H9 (cell line): ENCODE measurements at regions not wholly inside any gene's neighbourhood (a gene's known extent, or its start where the extent isn't known, plus 50 kb on each side); places are given as distances from the start of the nearest gene placed in this dataset.

Experiments
- DNase-seq: peaks from one replicate; pipeline ENCODE4 v3.0.0-alpha.2; 2017
- H2AFZ ChIP-seq: one replicate; pipeline ENCODE4 v1.6.1; 2013; ENCODE audit warnings: mild to moderate bottlenecking, low read length, control low read depth, moderate library complexity
- H2AK5ac ChIP-seq: 2 replicates; pipeline ENCODE4 v1.6.1; 2013; ENCODE audit warnings: low read length, control low read depth, mixed read lengths; ENCODE audit not compliant: insufficient read length
- H2BK120ac ChIP-seq: one replicate; pipeline ENCODE4 v1.6.1; 2013; ENCODE audit warnings: low read depth, mild to moderate bottlenecking, low read length, control low read depth, inconsistent platforms; ENCODE audit not compliant: poor library complexity, severe bottlenecking
- H2BK12ac ChIP-seq: 2 replicates; pipeline ENCODE4 v1.6.1; 2013; ENCODE audit warnings: low read length, control low read depth, mixed read lengths, low read depth; ENCODE audit not compliant: insufficient read length
- H2BK15ac ChIP-seq: 2 replicates; pipeline ENCODE4 v1.6.1; 2013; ENCODE audit warnings: low read depth, low read length, control low read depth
- H2BK20ac ChIP-seq: one replicate; pipeline ENCODE4 v1.6.1; 2013; ENCODE audit warnings: low read depth, mild to moderate bottlenecking, low read length, control low read depth, inconsistent platforms; ENCODE audit not compliant: poor library complexity, severe bottlenecking
- H2BK5ac ChIP-seq: 2 replicates; pipeline ENCODE4 v1.6.1; 2013; ENCODE audit warnings: low read length, control low read depth, mixed read lengths; ENCODE audit not compliant: insufficient read length
- H3K14ac ChIP-seq: 2 replicates; pipeline ENCODE4 v1.6.1; 2013; ENCODE audit warnings: low read length, control low read depth; ENCODE audit not compliant: insufficient read depth
- H3K18ac ChIP-seq: 2 replicates; pipeline ENCODE4 v1.6.1; 2013; ENCODE audit warnings: low read depth, mild to moderate bottlenecking, mixed read lengths, low read length, control low read depth; ENCODE audit not compliant: insufficient read length
- H3K23ac ChIP-seq: 2 replicates; pipeline ENCODE4 v1.6.1; 2013; ENCODE audit warnings: low read length, control low read depth, mixed read lengths, low read depth; ENCODE audit not compliant: insufficient read length
- H3K23me2 ChIP-seq: 2 replicates; pipeline ENCODE4 v1.6.1; 2013; ENCODE audit warnings: low read depth, mild to moderate bottlenecking, mixed read lengths, low read length, control low read depth; ENCODE audit not compliant: insufficient read length, poor library complexity, severe bottlenecking
- H3K27ac ChIP-seq: 2 replicates; pipeline ENCODE4 v1.5.1; 2013; ENCODE audit warnings: low read length, control low read depth, mixed read lengths, low read depth; ENCODE audit not compliant: insufficient read length
- H3K27me3 ChIP-seq: 2 replicates; pipeline ENCODE4 v1.6.1; 2013; ENCODE audit warnings: low read length, control low read depth, inconsistent platforms; ENCODE audit not compliant: insufficient read depth
- H3K4ac ChIP-seq: 2 replicates; pipeline ENCODE4 v1.6.1; 2013; ENCODE audit warnings: low read depth, mild to moderate bottlenecking, control low read depth, inconsistent platforms, low read length, moderate library complexity
- H3K4me1 ChIP-seq: 2 replicates; pipeline ENCODE4 v1.6.1; 2013; ENCODE audit warnings: low read length, control low read depth, inconsistent platforms; ENCODE audit not compliant: insufficient read depth
- H3K4me2 ChIP-seq: 2 replicates; pipeline ENCODE4 v1.6.1; 2013; ENCODE audit warnings: low read length, control low read depth, mixed read lengths; ENCODE audit not compliant: insufficient read length, insufficient read depth
- H3K56ac ChIP-seq: 2 replicates; pipeline ENCODE4 v1.6.1; 2013; ENCODE audit warnings: low read depth, mild to moderate bottlenecking, mixed read lengths, low read length, control low read depth; ENCODE audit not compliant: insufficient read length
- H3K79me1 ChIP-seq: 2 replicates; pipeline ENCODE4 v1.6.1; 2013; ENCODE audit warnings: low read depth, mild to moderate bottlenecking, moderate library complexity, low read length, control low read depth, inconsistent platforms; ENCODE audit not compliant: insufficient read depth, poor library complexity, severe bottlenecking
- H3K79me2 ChIP-seq: 2 replicates; pipeline ENCODE4 v1.6.1; 2013; ENCODE audit warnings: low read length, control low read depth, inconsistent platforms; ENCODE audit not compliant: insufficient read depth
- H3K9ac ChIP-seq: 2 replicates; pipeline ENCODE4 v1.6.1; 2013; ENCODE audit warnings: low read length, control low read depth, mixed read lengths; ENCODE audit not compliant: insufficient read length; ENCODE audit errors: extremely low read depth
- H3K9me3 ChIP-seq: one replicate; pipeline ENCODE4 v1.6.1; 2013; ENCODE audit warnings: low read depth, low read length, inconsistent platforms; ENCODE audit not compliant: control insufficient read depth
- H3T11ph ChIP-seq: one replicate; pipeline ENCODE4 v1.6.1; 2013; ENCODE audit warnings: mild to moderate bottlenecking, low read length, control low read depth, inconsistent platforms
- H4K20me1 ChIP-seq: one replicate; pipeline ENCODE4 v1.6.1; 2013; ENCODE audit not compliant: control insufficient read depth, insufficient read length, insufficient read depth
- H4K5ac ChIP-seq: 2 replicates; pipeline ENCODE4 v1.6.1; 2013; ENCODE audit warnings: low read depth, mild to moderate bottlenecking, mixed read lengths, low read length, control low read depth; ENCODE audit not compliant: insufficient read length
- H4K8ac ChIP-seq: replicated peaks from 2 replicates; pipeline ENCODE4 v1.6.1; 2013; ENCODE audit warnings: low read length, control low read depth, mixed read lengths, low read depth; ENCODE audit not compliant: insufficient read length
- H4K91ac ChIP-seq: 2 replicates; pipeline ENCODE4 v1.6.1; 2013; ENCODE audit warnings: low read depth, mild to moderate bottlenecking, moderate library complexity, mixed read lengths, low read length, control low read depth; ENCODE audit not compliant: insufficient read length
- H3K27ac Mint-ChIP-seq, 3 experiments: 2 replicates in 2 of 3; 3 replicates in 1 of 3; pipeline ENCODE4 v1.8.0; 2020 to 2021; ENCODE audit warnings: mixed read lengths in 3 of 3, mild to moderate bottlenecking in 1 of 3, moderate library complexity in 1 of 3
- H3K27me3 Mint-ChIP-seq: 2 replicates; pipeline ENCODE4 v1.8.0; 2021; ENCODE audit warnings: low read depth, mild to moderate bottlenecking, moderate library complexity, mixed read lengths
- H3K36me3 Mint-ChIP-seq, 3 experiments: 2 replicates in 2 of 3; 3 replicates in 1 of 3; pipeline ENCODE4 v1.8.0; 2020 to 2021; ENCODE audit warnings: low read depth in 3 of 3, mixed read lengths in 3 of 3; ENCODE audit not compliant: insufficient read depth in 1 of 3
- H3K4me1 Mint-ChIP-seq, 2 experiments: 2 replicates each; pipeline ENCODE4 v1.8.0; 2020; ENCODE audit warnings: mixed read lengths in 2 of 2
- H3K4me3 Mint-ChIP-seq, 2 experiments: 2 replicates in 1 of 2; 3 replicates in 1 of 2; pipeline ENCODE4 v1.8.0; 2020 to 2021; ENCODE audit warnings: mild to moderate bottlenecking in 2 of 2, mixed read lengths in 2 of 2, moderate library complexity in 1 of 2
- H3K9me3 Mint-ChIP-seq, 2 experiments: 2 replicates in 1 of 2; 3 replicates in 1 of 2; pipeline ENCODE4 v1.8.0; 2020; ENCODE audit warnings: mild to moderate bottlenecking in 2 of 2, mixed read lengths in 2 of 2, moderate library complexity in 1 of 2
- WGBS: extraction: QIAGEN DNeasy Blood & Tissue Kit; methylation state at CpG from one replicate; pipeline ENCODE4 v1.1.7; 2013; ENCODE audit warnings: missing lambda C conversion rate, low lambda C conversion rate, mixed read lengths; ENCODE audit not compliant: insufficient read length; ENCODE audit errors: extremely low coverage; 5-methylcytosine and 5-hydroxymethylcytosine counted together
- TF ChIP-seq, protein P1 (sequence below): fragments of 200-600 bp; sonication (generic); conservative IDR thresholded peaks from 3 replicates; pipeline ENCODE4 v1.8.0; 2021; ENCODE audit warnings: antibody characterized with exemption, mild to moderate bottlenecking

DNA sequence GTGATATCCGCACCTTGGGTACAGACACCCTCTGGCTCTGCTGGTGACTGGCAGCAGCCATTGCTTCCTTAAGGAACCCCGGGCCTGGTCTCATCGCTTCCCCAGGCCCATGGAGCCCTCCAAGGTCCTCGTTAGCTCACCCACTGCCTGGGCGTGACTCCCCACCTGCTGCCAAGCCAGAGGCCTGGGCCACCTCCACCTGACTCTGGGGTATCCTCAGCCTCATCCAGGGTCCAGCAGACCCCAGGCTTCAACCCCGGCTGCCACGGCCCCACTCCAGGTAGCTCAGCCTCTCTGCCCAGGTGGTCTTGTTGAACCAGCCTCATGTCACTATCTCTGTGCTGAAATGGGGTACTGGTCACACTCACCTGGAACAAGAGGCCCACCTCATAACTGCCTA is 337.9 kb downstream of the BRD1 start:
- Histone ChIP-seq H2BK5ac (no peak overlapping the region), H3K23ac (no peak overlapping the region), H3K56ac (no peak overlapping the region), H3K4me1 (no peaks in the 10 kb centered on the region), H3K23me2 (no peaks in the 10 kb centered on the region), H3K27ac (no peak overlapping the region), H2BK20ac (no peak overlapping the region), H3K4me2 (no peak overlapping the region), H2BK120ac (no peak overlapping the region), H4K8ac (no peak overlapping the region), H4K91ac (no peak overlapping the region), H2BK15ac (no peak overlapping the region), H3K79me1 (no peaks in the 10 kb centered on the region), H2AFZ (no peak overlapping the region), H2AK5ac (no peak overlapping the region), H4K20me1 (no peaks in the 10 kb centered on the region), H3K18ac (no peak overlapping the region), H3T11ph (no peak overlapping the region), H4K5ac (no peak overlapping the region), H3K4ac (no peak overlapping the region), H3K14ac (no peak overlapping the region), H3K27me3 (no peaks in the 10 kb centered on the region), H2BK12ac (no peak overlapping the region), H3K79me2 (no peaks in the 10 kb centered on the region), H3K9me3 (no peaks in the 10 kb centered on the region), H3K9ac (no peak overlapping the region)
- H3K27ac Mint-ChIP-seq = no peak overlapping the region; a peak in 1 of 7 replicates
- TF ChIP-seq, protein P1, sequence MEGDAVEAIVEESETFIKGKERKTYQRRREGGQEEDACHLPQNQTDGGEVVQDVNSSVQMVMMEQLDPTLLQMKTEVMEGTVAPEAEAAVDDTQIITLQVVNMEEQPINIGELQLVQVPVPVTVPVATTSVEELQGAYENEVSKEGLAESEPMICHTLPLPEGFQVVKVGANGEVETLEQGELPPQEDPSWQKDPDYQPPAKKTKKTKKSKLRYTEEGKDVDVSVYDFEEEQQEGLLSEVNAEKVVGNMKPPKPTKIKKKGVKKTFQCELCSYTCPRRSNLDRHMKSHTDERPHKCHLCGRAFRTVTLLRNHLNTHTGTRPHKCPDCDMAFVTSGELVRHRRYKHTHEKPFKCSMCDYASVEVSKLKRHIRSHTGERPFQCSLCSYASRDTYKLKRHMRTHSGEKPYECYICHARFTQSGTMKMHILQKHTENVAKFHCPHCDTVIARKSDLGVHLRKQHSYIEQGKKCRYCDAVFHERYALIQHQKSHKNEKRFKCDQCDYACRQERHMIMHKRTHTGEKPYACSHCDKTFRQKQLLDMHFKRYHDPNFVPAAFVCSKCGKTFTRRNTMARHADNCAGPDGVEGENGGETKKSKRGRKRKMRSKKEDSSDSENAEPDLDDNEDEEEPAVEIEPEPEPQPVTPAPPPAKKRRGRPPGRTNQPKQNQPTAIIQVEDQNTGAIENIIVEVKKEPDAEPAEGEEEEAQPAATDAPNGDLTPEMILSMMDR = no peak
- H3K4me1 Mint-ChIP-seq = peaks cover 22 to 24% of the 10 kb centered on the region in 2 experiments
- no peaks in the 10 kb centered on the region for H3K36me3 Mint-ChIP-seq
- no CpG with 5 or more reads among the region's 7 CpGs for WGBS
- H3K9me3 Mint-ChIP-seq = no peaks in the 10 kb centered on the region
- no peak for DNase-seq
- no peaks in the 10 kb centered on the region for H3K27me3 Mint-ChIP-seq
- H3K4me3 Mint-ChIP-seq = no peak overlapping the region
